Activated CD4-positive, alpha-beta T cell treated with anti-CD3 and anti-CD28 coated beads, Interleukin-2, amount 10 ng/mL, durations not matched to agents 7 days and 5 days (primary cell): ENCODE measurements at regions not wholly inside any gene's neighbourhood (a gene's known extent, or its start where the extent isn't known, plus 50 kb on each side); places are given as distances from the start of the nearest gene placed in this dataset.

Experiments used
- CTCF ChIA-PET: fragments of 350-600 bp; sonication (Branson Sonifier 250); formaldehyde crosslinking; loops from one replicate; lab custom pipeline; 2021; ENCODE audit warnings: antibody characterized with exemption; lab: Charles Lee
- POLR2A ChIA-PET: fragments of 350-600 bp; sonication (Branson Sonifier 250); formaldehyde crosslinking; loops from one replicate; lab custom pipeline; 2021; ENCODE audit warnings: antibody characterized with exemption; lab: Charles Lee
- DNase-seq: peaks from one replicate; pipeline ENCODE4 v3.0.0-alpha.2; 2020
- H3K27ac Mint-ChIP-seq: one replicate; pipeline ENCODE4 v1.8.0; 2021; ENCODE audit warnings: mild to moderate bottlenecking, moderate library complexity, mixed read lengths
- H3K27me3 Mint-ChIP-seq: one replicate; pipeline ENCODE4 v1.8.0; 2021; ENCODE audit warnings: mixed read lengths
- H3K36me3 Mint-ChIP-seq: one replicate; pipeline ENCODE4 v1.8.0; 2021; ENCODE audit warnings: low read depth, mixed read lengths
- H3K4me1 Mint-ChIP-seq: one replicate; pipeline ENCODE4 v1.8.0; 2021; ENCODE audit warnings: mixed read lengths
- H3K4me3 Mint-ChIP-seq: one replicate; pipeline ENCODE4 v1.8.0; 2021; ENCODE audit warnings: mild to moderate bottlenecking, moderate library complexity, mixed read lengths
- H3K9me3 Mint-ChIP-seq: one replicate; pipeline ENCODE4 v1.8.0; 2021; ENCODE audit warnings: mixed read lengths

- Mint-ChIP-seq H3K4me3 (no peak overlapping the region), H3K4me1 (no peaks in the 10 kb centered on the region), H3K9me3 (peaks cover 2% of the 10 kb centered on the region), H3K36me3 (no peaks in the 10 kb centered on the region), H3K27me3 (no peaks in the 10 kb centered on the region), H3K27ac (no peak overlapping the region)
- no peak for DNase-seq
- CTCF ChIA-PET, result no interaction called here
- POLR2A ChIA-PET, result no interaction called here
Measured at GRCh38 chr3:82262193-82262592, 500.7 kb upstream of the GBE1 start.

GRCh38 chr3:82261637-82262036 lies 500.2 kb upstream of the GBE1 start:
- CTCF ChIA-PET, result no interaction called here
- POLR2A ChIA-PET, result no interaction called here

GRCh38 chr3:82261013-82261412 lies 499.6 kb upstream of the GBE1 start:
- H3K4me1 Mint-ChIP-seq, result no peaks in the 10 kb centered on the region
- POLR2A ChIA-PET, result no interaction called here
- no peak overlapping the region for H3K27ac Mint-ChIP-seq
- H3K27me3 Mint-ChIP-seq, result no peaks in the 10 kb centered on the region
- H3K4me3 Mint-ChIP-seq, result no peak overlapping the region
- CTCF ChIA-PET, result no interaction called here
- H3K36me3 Mint-ChIP-seq, result no peaks in the 10 kb centered on the region
- no peak for DNase-seq
- peaks cover 2% of the 10 kb centered on the region for H3K9me3 Mint-ChIP-seq

More at GRCh38 chr3:82261637-82262036, 500.2 kb upstream of the GBE1 start:
- Mint-ChIP-seq H3K4me1 (no peaks in the 10 kb centered on the region), H3K9me3 (peaks cover 2% of the 10 kb centered on the region), H3K4me3 (no peak overlapping the region), H3K27ac (no peak overlapping the region), H3K36me3 (no peaks in the 10 kb centered on the region), H3K27me3 (no peaks in the 10 kb centered on the region)
- DNase-seq, result no peak

GRCh38 chr3:82259994-82260393 lies 498.5 kb upstream of the GBE1 start:
- ChIA-PET CTCF (no interaction called here), POLR2A (no interaction called here)
- Mint-ChIP-seq H3K27me3 (no peaks in the 10 kb centered on the region), H3K36me3 (no peaks in the 10 kb centered on the region), H3K9me3 (peaks cover 2% of the 10 kb centered on the region), H3K4me1 (no peaks in the 10 kb centered on the region), H3K27ac (no peak overlapping the region), H3K4me3 (no peak overlapping the region)
- DNase-seq, result no peak

GRCh38 chr3:82240322-82240721 lies 478.9 kb upstream of the GBE1 start:
- H3K4me3 Mint-ChIP-seq, result no peak overlapping the region
- DNase-seq, result no peak
- H3K4me1 Mint-ChIP-seq, result no peaks in the 10 kb centered on the region
- H3K36me3 Mint-ChIP-seq, result no peaks in the 10 kb centered on the region
- H3K27ac Mint-ChIP-seq, result no peak overlapping the region
- ChIA-PET CTCF (no interaction called here), POLR2A (no interaction called here)
- no peaks in the 10 kb centered on the region for H3K9me3 Mint-ChIP-seq
- no peaks in the 10 kb centered on the region for H3K27me3 Mint-ChIP-seq

GRCh38 chr3:82236257-82236656 lies 474.8 kb upstream of the GBE1 start:
- H3K36me3 Mint-ChIP-seq, result no peaks in the 10 kb centered on the region
- POLR2A ChIA-PET, result no interaction called here
- no peak overlapping the region for H3K4me3 Mint-ChIP-seq
- no peaks in the 10 kb centered on the region for H3K4me1 Mint-ChIP-seq
- DNase-seq, result no peak
- CTCF ChIA-PET, result no interaction called here
- H3K27ac Mint-ChIP-seq, result no peak overlapping the region
- H3K27me3 Mint-ChIP-seq, result no peaks in the 10 kb centered on the region
- H3K9me3 Mint-ChIP-seq, result no peaks in the 10 kb centered on the region

GRCh38 chr3:82229397-82229796 lies 468.0 kb upstream of the GBE1 start:
- no peak overlapping the region for H3K27ac Mint-ChIP-seq
- peaks cover 7% of the 10 kb centered on the region for H3K4me1 Mint-ChIP-seq
- no peaks in the 10 kb centered on the region for H3K36me3 Mint-ChIP-seq
- ChIA-PET POLR2A (no interaction called here), CTCF (no interaction called here)
- H3K9me3 Mint-ChIP-seq, result no peaks in the 10 kb centered on the region
- H3K4me3 Mint-ChIP-seq, result no peak overlapping the region
- H3K27me3 Mint-ChIP-seq, result no peaks in the 10 kb centered on the region
- no peak for DNase-seq

GRCh38 chr3:82224661-82225060 lies 463.2 kb upstream of the GBE1 start:
- Mint-ChIP-seq H3K36me3 (no peaks in the 10 kb centered on the region), H3K27me3 (no peaks in the 10 kb centered on the region), H3K27ac (no peak overlapping the region), H3K4me1 (peaks cover 7% of the 10 kb centered on the region), H3K9me3 (no peaks in the 10 kb centered on the region), H3K4me3 (no peak overlapping the region)
- POLR2A ChIA-PET, result no interaction called here
- DNase-seq, result no peak
- CTCF ChIA-PET, result no interaction called here

GRCh38 chr3:82222401-82222800 lies 461.0 kb upstream of the GBE1 start:
- DNase-seq, result no peak
- ChIA-PET CTCF (no interaction called here), POLR2A (no interaction called here)
- Mint-ChIP-seq H3K4me3 (no peak overlapping the region), H3K36me3 (no peaks in the 10 kb centered on the region), H3K27me3 (no peaks in the 10 kb centered on the region), H3K27ac (no peak overlapping the region), H3K4me1 (no peaks in the 10 kb centered on the region), H3K9me3 (no peaks in the 10 kb centered on the region)

GRCh38 chr3:82217571-82217970 lies 456.1 kb upstream of the GBE1 start:
- Mint-ChIP-seq H3K4me3 (no peak overlapping the region), H3K27me3 (no peaks in the 10 kb centered on the region), H3K36me3 (no peaks in the 10 kb centered on the region), H3K9me3 (no peaks in the 10 kb centered on the region), H3K27ac (no peak overlapping the region), H3K4me1 (no peaks in the 10 kb centered on the region)
- ChIA-PET CTCF (no interaction called here), POLR2A (no interaction called here)
- no peak for DNase-seq

GRCh38 chr3:82208002-82208710 lies 446.7 kb upstream of the GBE1 start:
- H3K27ac Mint-ChIP-seq, result no peak overlapping the region
- no peaks in the 10 kb centered on the region for H3K9me3 Mint-ChIP-seq
- POLR2A ChIA-PET, result no interaction called here

GRCh38 chr3:82202269-82202668 lies 440.8 kb upstream of the GBE1 start:
- H3K4me3 Mint-ChIP-seq, result no peak overlapping the region
- H3K36me3 Mint-ChIP-seq, result no peaks in the 10 kb centered on the region
- H3K27me3 Mint-ChIP-seq, result no peaks in the 10 kb centered on the region
- no peaks in the 10 kb centered on the region for H3K4me1 Mint-ChIP-seq
- peaks cover 2% of the 10 kb centered on the region for H3K9me3 Mint-ChIP-seq
- CTCF ChIA-PET, result no interaction called here
- POLR2A ChIA-PET, result no interaction called here
- no peak overlapping the region for H3K27ac Mint-ChIP-seq
- no peak for DNase-seq

More at GRCh38 chr3:82208002-82208710, 446.7 kb upstream of the GBE1 start:
- Mint-ChIP-seq H3K4me1 (no peaks in the 10 kb centered on the region), H3K4me3 (no peak overlapping the region), H3K27me3 (no peaks in the 10 kb centered on the region), H3K36me3 (no peaks in the 10 kb centered on the region)
- no peak for DNase-seq
- CTCF ChIA-PET, result no interaction called here

- no peak overlapping the region for H3K4me3 Mint-ChIP-seq
- no peaks in the 10 kb centered on the region for H3K27me3 Mint-ChIP-seq
- ChIA-PET CTCF (no interaction called here), POLR2A (no interaction called here)
- H3K9me3 Mint-ChIP-seq, result peaks cover 2% of the 10 kb centered on the region
- H3K27ac Mint-ChIP-seq, result no peak overlapping the region
- no peak for DNase-seq
- no peaks in the 10 kb centered on the region for H3K36me3 Mint-ChIP-seq
- no peaks in the 10 kb centered on the region for H3K4me1 Mint-ChIP-seq
Measured at GRCh38 chr3:82201316-82201715, 439.9 kb upstream of the GBE1 start.

- ChIA-PET CTCF (no interaction called here), POLR2A (no interaction called here)
- Mint-ChIP-seq H3K27ac (no peak overlapping the region), H3K27me3 (no peaks in the 10 kb centered on the region), H3K9me3 (peaks cover 2% of the 10 kb centered on the region), H3K4me1 (no peaks in the 10 kb centered on the region), H3K36me3 (no peaks in the 10 kb centered on the region), H3K4me3 (no peak overlapping the region)
- no peak for DNase-seq
Measured at GRCh38 chr3:82198009-82198408, 436.6 kb upstream of the GBE1 start.
